NCI-H2196 (cell line): ENCODE measurements at regions not wholly inside any gene's neighbourhood (a gene's known extent, or its start where the extent isn't known, plus 50 kb on each side); places are given as distances from the start of the nearest gene placed in this dataset.
"Not testable (repeated sequence)": the region's sequence is repeated elsewhere in the genome, so short reads cannot be mapped to it uniquely, and the experiment has no call there.

Experiments
- DNase-seq: peaks from one replicate; lab custom pipeline; 2025; ENCODE audit not compliant: unreplicated experiment; lab: John Stamatoyannopoulos, UW

DNA sequence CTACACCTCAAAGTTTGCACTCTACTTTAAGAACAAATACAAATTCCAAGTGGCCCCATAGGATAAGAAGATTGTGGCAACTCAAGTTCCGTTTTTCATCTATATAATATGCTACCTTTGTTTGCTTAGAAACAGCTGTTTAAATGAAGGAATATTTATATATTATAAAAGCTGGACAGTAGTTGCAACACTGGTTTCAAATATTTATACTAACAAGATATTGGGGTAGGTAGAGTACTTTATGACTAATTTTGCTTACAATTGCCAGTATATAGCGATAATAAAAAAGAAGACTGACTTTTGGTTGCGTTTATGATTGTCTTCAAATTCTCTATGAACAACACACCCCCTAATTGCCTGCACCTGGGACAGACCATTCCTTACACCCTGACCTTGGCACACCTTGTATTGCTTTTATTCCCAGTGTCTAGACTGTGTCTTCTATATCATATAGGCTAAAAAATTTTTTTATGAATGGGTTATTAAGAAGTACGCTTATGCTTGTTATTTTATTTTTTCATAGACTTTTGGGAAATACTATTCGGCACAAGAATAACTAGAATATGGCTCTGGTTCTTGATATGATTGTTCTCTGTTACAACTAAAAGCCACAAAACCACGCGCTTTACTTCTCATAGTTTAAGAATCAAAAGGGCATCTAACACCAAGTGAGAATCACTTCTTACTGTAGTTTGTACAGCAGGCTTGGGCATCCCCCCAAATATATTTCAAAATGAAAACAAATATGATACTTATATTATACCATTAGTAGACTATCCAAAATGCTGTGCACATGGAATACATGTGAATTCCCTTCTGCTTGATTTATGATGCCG, 455.4 kb upstream of the DCN start:
- DNase-seq = no peak

DNA sequence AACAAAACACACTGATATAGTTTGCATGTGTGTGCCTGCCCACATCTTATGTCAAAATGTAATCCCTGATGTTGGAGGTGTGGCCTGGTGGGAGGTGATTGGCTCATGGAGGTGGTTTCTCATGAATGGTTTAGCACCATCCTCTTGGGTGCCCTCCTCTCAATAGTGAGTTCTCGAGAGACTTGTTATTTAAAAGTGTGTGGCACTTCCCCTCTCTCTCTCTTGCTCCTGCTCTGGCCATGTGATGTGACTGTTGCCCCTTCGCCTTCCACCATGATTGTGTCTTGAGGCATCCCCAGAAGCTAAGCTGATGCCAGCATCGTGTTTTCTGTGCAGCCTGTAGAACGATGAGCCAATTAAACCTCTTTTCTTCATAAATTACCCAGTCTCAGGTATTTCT, 454.1 kb upstream of the DCN start:
- no peak for DNase-seq

- not testable (repeated sequence) for DNase-seq
These were observed 451.7 kb upstream of the DCN start for GRCh38 chr12:91634386-91634713.

DNA sequence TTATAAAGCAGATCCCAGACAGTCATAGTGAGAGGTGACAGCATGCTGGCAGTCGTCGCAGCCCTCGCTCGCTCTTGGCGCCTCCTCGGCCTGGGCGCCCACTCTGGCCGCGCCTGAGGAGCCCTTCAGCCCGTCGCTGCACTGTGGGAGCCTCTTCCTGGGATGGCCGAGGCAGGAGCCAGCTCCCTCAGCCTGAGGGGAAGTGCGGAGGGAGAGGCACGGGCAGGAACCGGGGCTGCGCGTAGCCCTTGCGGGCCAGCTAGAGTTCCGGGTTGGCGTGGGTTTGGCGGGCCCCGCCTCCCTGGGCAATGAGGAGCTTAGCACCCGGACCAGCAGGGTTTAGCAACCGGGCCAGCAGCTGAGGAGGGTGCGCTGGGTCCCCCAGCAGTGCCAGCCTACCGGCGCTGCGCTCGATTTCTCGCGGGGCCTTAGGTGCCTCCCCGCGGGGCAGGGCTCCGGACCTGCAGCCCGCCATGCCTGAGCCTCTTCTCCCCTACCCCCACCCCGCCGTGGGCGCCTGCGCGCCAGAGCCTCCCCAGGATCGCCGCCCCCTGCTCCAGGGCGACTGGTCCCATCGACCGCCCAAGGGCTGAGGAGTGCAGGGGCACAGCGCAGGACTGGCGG, 451.2 kb upstream of the DCN start:
- DNase-seq = no peak

DNA sequence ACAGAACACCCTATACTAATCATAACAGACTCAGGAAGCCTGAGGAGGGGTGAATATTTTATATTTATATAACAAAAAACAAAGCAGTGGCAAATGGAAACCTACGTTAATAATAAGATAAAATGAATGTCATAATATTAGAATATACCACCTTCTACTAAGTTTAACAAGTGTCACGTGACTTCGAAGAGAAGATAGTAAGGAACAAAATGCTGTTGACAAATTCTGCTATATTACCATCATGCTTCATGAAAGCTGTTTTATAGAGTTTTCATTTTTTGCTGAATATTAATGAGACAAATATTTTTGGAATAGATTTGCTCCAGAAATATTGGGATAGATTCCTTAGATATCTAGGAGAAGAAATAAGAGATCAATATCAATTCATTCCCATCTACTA, 450.6 kb upstream of the DCN start:
- DNase-seq = no peak

DNA sequence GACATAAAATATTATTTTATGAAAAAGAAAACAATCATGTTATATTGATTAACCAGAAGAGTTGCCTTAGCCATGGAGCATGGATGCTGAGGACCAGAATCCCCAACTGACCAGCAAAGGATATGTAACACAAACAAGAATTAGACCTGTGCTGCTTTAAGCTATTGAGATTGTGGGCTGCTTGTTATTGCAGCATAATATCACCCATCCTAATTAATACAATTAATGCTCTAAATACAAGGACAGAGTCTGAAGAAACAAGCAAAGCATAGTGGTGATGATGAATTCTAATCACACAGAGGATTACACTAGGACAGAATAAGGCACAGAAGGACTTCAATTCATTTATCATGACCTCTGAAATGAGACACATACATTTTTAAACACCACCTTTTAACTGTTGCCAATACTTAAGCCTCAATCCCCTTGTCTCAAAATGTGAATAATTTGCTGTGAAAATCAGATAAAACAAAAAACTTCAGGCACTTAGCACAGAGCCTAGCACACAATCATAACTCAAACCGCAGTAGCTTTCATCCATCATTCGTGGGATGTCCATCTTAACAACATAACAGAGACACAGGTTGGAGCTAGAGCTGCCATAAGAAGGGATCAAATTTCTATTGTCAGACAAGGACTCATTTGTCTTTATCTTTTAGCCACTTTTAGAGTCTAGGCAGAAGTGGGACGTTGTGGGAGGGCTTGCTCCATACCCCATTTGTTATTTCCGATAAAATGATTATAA, 449.6 kb upstream of the DCN start:
- no peak for DNase-seq

- DNase-seq = no peak
These were observed 448.1 kb upstream of the DCN start for GRCh38 chr12:91630596-91631293.

GRCh38 chr12:91630083-91630482, 447.5 kb upstream of the DCN start:
- no peak for DNase-seq

- DNase-seq = no peak
These were observed 446.8 kb upstream of the DCN start for GRCh38 chr12:91629440-91629839.

DNA sequence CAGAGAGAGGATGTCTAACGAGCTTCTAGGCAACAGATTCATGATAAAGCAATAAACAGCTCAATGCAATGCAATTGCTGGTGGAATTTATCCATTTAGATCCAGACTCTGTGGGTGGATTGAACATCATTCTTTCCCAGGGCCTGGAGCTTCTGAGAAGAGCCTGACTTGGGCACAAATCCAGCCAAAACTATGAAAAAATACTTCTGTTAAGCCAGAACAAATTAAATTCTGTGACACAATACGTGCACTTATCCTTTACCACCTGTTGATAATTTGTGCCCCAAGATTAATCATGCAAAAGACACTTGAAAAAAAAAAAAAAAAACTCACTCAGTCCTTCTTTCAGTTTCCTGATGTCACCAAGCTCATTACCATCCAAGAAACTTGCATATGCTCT, 446.0 kb upstream of the DCN start:
- no peak for DNase-seq

DNA sequence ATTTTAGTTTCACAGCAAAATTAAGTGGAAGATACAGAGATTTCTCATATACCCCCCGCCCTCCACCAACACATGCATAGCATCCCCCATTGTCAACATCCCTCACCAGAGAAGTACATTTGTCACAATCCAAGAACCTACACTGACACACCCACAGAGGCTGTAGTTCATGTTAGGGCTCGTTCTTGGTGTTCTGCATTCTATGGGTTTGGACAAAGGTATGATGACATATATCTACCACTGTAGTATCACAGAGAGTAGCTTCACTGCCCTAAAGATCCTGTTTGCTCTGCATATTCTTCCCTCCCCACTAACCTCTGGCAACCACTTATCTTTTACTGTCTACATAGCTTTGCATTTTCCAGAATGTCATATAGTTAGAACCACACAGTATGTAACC, 444.6 kb upstream of the DCN start:
- DNase-seq = no peak

DNA sequence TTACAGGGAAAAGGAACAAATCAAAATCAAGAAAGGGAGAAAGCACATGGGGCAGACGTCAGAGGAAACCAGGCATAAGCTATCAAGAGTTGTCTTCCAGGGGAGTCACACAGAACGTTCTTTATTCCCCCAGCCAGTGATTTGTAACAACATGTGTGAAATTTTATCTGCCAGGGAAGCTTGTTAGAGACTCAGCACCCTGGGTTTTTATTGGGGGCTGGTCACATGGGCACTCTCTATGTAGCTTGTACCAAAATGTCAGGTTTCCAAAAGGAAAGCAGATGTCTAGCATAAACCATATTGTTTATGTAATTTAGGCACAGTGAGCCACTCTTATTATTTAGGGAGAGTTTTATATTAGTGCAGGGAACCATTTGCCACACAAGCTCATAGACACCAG, 440.4 kb upstream of the DCN start:
- DNase-seq = no peak

DNA sequence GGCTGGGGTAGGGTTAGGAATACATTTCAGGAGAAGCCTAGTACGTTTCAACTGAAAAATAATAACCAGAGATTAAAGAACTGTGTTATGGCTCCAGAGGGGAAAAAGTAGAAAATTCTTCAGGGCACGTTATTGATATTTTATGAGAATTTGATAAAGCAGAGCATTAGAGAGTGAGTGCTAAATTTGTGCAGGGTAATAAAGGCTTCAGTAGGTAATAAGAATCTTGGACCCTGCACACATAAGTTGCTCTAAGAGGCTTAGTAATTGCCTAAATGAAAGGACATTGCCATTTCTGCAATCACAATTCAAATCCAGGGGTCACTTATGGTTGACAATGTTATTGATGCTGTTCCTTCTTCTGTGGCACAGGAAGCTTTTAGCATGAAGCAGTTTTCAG, 439.4 kb upstream of the DCN start:
- DNase-seq = no peak

- DNase-seq = no peak
These were observed 438.4 kb upstream of the DCN start for GRCh38 chr12:91620992-91621391.

GRCh38 chr12:91620422-91620821, 437.8 kb upstream of the DCN start:
- DNase-seq = no peak

GRCh38 chr12:91618281-91618680, 435.7 kb upstream of the DCN start:
- DNase-seq = no peak

DNA sequence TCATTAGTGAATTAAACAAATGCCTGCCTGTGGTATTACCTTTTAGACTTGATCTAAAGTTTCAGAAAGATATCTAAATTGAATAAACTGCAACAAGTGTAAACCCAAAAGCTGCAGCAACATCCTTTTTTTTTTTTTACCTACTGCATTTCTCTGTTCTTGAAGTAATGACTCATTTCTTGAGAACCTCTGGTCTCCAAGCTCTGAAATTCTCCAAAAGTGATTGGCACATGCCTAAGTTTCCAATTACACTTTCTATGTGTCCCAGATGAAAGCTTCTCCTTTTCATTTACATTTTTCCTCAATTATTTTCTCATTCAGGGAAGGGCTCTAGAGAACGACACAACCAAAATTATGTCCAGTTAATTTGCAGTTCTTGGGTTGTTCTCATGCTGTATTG, 435.2 kb upstream of the DCN start:
- no peak for DNase-seq

DNA sequence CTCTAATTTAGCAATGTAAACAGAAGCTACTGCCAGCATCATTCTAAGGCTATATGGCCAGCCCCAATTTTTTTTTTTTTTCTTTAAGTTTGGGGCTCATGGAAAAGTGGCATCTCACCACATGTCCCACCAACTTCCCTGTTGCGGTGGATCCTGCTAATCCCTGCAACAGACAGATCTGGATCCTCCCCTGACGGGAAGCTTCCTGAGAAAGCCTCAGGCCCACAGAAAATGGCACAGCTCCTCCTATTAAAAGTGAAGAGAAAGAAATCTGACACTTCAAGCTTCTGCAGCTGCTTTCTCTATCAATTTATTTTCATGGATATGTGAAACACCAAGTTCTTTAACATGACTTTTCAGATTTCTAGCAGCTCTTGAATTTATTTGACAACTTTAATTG, 433.8 kb upstream of the DCN start:
- no peak for DNase-seq

DNA sequence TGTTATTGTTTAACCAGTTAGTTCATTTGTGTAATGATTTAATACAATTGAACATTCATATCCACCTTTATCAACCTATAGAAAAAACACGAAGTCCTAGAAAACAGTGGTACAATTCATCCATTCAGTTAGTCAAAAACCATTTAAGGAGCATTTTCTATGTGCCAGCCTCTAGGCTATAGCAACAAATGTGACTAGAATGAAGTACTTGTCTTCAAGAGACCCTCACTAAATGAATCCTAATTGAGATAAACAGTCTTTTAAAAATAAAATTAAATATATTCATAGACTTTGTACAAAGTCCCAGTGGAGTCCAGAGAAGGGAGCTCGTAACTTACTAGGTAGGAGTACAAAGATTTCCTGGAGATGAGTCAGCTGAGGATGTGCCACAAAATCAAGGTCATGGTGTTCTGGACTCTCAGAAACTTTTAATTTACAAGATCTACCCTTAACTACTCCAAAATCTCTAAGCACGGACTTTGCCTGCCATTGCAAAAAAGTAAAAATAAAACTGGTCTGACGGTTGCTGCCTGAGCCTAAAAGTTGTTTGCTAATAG, 430.7 kb upstream of the DCN start:
- DNase-seq = no peak

- no peak for DNase-seq
These were observed 427.9 kb upstream of the DCN start for GRCh38 chr12:91610561-91610960.

DNA sequence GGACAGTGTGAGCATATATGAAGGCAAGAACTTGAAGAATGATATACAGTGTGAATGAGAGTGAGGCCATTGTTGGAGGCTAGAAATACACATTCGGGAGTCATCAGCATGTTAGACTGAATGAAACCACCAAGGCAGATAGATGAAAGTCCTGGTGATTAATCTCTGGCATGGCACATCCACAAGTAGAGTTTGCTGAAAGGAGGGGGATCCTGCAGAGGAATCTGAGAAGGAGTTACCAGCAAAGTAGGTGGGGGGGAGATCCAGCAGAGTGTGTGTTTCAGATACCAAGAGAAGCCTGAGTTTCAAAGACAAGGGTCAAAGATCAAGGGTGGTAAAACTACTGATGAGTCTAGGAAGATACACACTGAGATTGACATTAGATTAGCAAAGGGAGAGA, 426.7 kb upstream of the DCN start:
- DNase-seq = no peak
